HG02885 (cell line): ENCODE measurements at regions not wholly inside any gene's neighbourhood (a gene's known extent, or its start where the extent isn't known, plus 50 kb on each side); places are given as distances from the start of the nearest gene placed in this dataset.
"Not testable (repeated sequence)": the region's sequence is repeated elsewhere in the genome, so short reads cannot be mapped to it uniquely, and the experiment has no call there.

ENCODE experiments used
- ATAC-seq: cut with Tn5 transposase; IDR thresholded peaks from one replicate; pipeline ENCODE4 v1.9.1; 2021; ENCODE audit warnings: mild to moderate bottlenecking; ENCODE audit not compliant: unreplicated experiment, poor library complexity

GRCh38 chr1:149635290-149635899 lies 51.7 kb downstream of the PPIAL4C start:
- ATAC-seq: not testable (repeated sequence)

- peak; percentile 87 for ATAC-seq
Observed at GRCh38 chr1:149636286-149637122, 52.9 kb downstream of the PPIAL4C start.

GRCh38 chr1:149638481-149638880 lies 54.8 kb downstream of the PPIAL4C start:
- ATAC-seq: not testable (repeated sequence)

- not testable (repeated sequence) for ATAC-seq
Observed at GRCh38 chr1:149638901-149639658, 55.4 kb downstream of the PPIAL4C start.

- not testable (repeated sequence) for ATAC-seq
Observed at GRCh38 chr1:149641179-149641578, 57.5 kb downstream of the PPIAL4C start.

GRCh38 chr1:149644818-149645217 lies 61.2 kb downstream of the PPIAL4C start:
- ATAC-seq: not testable (repeated sequence)

- not testable (repeated sequence) for ATAC-seq
Observed at GRCh38 chr1:149646360-149647017, 62.8 kb downstream of the PPIAL4C start.

- not testable (repeated sequence) for ATAC-seq
Observed at GRCh38 chr1:149647018-149647373, 63.3 kb downstream of the PPIAL4C start.

GRCh38 chr1:149657750-149658149 lies 74.1 kb downstream of the PPIAL4C start:
- not testable (repeated sequence) for ATAC-seq

- ATAC-seq: not testable (repeated sequence)
Observed at GRCh38 chr1:149658175-149658574, 74.5 kb downstream of the PPIAL4C start.

- not testable (repeated sequence) for ATAC-seq
Observed at GRCh38 chr1:149664624-149665023, 81.0 kb downstream of the PPIAL4C start.

- ATAC-seq: not testable (repeated sequence)
Observed at GRCh38 chr1:149665033-149665432, 81.4 kb downstream of the PPIAL4C start.

GRCh38 chr1:149665528-149665927 lies 81.9 kb downstream of the PPIAL4C start:
- not testable (repeated sequence) for ATAC-seq

- not testable (repeated sequence) for ATAC-seq
Observed at GRCh38 chr1:149673231-149673909, 89.7 kb downstream of the PPIAL4C start.

- ATAC-seq: not testable (repeated sequence)
Observed at GRCh38 chr1:149674921-149675320, 91.3 kb downstream of the PPIAL4C start.

GRCh38 chr1:149677359-149677758 lies 93.7 kb downstream of the PPIAL4C start:
- not testable (repeated sequence) for ATAC-seq

GRCh38 chr1:149686593-149687238 lies 95.8 kb upstream of the FCGR1A start:
- not testable (repeated sequence) for ATAC-seq

- ATAC-seq: not testable (repeated sequence)
Observed at GRCh38 chr1:149691399-149691798, 91.1 kb upstream of the FCGR1A start.
